HFF-Myc (cell line): ENCODE measurements at regions not wholly inside any gene's neighbourhood (a gene's known extent, or its start where the extent isn't known, plus 50 kb on each side); places are given as distances from the start of the nearest gene placed in this dataset.

Experiments
- DNase-seq: peaks from one replicate; pipeline ENCODE4 v3.0.0-alpha.2; 2011; ENCODE audit warnings: low read depth; ENCODE audit errors: extremely low read depth
- H3K4me3 ChIP-seq: replicated peaks from 2 replicates; pipeline ENCODE4 v1.5.1; 2011; ENCODE audit warnings: low read depth, mild to moderate bottlenecking, control low read depth, low read length
- CTCF ChIP-seq: IDR thresholded peaks from 2 replicates; pipeline ENCODE4 v1.5.1; 2012; ENCODE audit warnings: mild to moderate bottlenecking, low read depth, low read length, control low read depth; ENCODE audit errors: missing control alignments

DNA sequence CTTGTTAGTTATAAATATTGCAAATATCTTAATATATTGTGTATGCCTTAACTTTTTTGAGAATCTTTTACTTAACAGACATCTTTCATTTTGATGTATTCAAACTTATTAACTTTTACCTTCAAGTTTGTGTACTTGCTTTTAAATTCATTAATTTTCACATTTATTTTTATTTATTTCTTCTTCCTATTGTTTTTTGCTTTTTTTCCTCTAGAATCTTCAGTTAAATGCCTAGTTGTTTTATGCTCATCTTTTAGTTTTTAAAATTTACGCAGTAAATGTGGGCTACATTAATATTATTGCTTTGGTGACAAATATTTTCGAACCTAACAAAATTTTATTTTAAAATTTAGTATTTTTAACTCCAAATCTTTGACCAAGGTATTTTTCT, 89.0 kb downstream of the TNFAIP3 start:
- no peak for DNase-seq
- no peak overlapping the region for H3K4me3 ChIP-seq
- no peak for TF ChIP-seq CTCF

DNA sequence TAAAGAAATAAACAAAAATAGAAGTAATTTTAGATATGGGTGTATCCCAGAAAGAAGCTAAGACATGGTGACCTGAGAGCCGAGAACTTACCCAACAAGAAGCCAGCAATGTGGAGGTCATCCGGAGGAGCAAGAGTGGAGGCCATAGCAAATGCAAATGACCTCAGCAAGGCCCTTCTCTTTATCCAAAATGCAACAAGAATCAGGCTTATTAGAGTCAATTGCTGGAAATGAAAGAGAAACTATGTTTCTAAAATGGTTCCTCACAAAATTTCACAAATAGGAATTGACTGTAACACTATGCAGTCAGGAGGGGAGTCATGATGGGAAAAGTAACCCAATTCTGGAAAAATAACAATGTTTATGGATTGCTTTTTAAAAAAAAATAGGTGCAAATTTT, 90.4 kb downstream of the TNFAIP3 start:
- no peak for DNase-seq
- no peak for TF ChIP-seq CTCF

DNA sequence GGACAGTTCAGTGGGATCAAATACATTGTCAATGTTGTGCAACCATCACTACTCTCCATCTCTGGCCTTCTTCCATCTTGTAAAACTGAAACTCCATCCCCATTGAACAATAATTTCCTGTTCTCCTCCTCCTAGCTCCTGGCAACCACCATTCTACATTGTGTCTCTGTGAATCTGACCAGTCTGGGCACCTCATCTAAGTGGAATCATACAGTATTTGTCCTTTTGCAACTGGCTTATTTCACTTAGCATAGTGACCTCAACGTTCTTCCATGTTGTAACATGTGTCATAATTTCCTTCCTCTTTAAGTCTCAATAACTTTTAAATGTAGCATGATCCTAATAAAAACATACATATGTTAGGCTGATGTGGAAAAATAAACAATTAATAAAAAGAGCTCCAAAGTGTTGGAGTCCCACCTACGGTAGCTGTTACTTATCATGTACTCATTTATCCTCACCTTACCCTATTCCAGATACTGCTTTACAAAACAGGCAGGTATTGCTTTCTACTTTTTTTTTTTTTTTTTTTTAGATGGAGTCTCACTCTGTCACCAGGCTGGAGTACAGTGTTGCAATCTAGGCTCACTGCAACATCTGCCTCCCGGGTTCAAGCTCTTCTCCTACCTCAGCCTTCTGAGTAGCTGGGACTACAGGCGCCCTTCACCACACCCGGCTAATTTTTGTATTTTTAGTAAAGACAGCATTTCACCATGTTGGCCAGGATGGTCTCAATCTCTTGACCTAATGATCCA, 91.9 kb downstream of the TNFAIP3 start:
- no peak overlapping the region for H3K4me3 ChIP-seq
- no peak for DNase-seq
- no peak for TF ChIP-seq CTCF

More for the DNA sequence above, 90.4 kb downstream of the TNFAIP3 start:
- H3K4me3 ChIP-seq: no peak overlapping the region

- DNase-seq: no peak
- H3K4me3 ChIP-seq: no peak overlapping the region
- TF ChIP-seq CTCF: no peak
Observed at GRCh38 chr6:137962725-137963124, 95.7 kb downstream of the TNFAIP3 start.

- no peak for DNase-seq
- H3K4me3 ChIP-seq: no peak overlapping the region
- TF ChIP-seq CTCF: no peak
Observed at GRCh38 chr6:137964876-137965275, 97.8 kb downstream of the TNFAIP3 start.

DNA sequence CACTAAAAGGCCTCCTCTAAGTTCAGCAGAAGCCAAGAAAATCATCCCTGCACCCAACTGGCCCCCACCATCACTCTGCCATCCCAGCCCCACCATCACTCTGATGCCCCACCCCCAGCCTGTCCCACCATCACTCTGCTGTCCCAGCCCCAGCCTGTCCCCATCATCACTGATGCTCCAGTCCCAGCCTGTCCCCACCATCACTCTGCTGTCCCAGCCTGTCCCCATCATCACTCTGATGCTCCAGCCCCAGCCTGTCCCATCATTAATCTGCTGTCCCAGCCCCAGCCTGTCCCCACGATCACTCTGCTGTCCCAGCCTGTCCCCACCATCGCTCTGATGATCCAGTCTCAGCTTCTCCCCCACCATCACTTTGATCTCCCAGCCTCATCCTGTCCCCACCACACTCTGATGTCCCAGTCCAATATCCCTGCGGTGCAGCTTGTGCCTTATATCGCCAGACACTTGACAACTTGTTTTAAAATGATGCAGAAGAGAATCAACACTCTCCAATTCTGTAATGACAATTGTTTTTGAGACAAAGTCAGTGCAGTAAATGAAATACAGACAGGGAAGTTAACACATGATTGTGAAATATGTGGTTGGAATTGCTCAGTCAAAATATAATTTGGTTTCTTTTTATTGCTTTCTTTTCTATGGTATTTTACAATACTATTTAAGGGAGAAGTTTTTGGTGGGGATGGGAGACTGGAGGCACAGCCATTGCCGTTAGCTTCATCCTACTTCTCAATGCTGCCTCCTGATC, 100.8 kb downstream of the TNFAIP3 start:
- no peak for DNase-seq
- no peak for TF ChIP-seq CTCF
- no peak overlapping the region for H3K4me3 ChIP-seq
